HPDE6-E6E7 (cell line): ENCODE measurements at regions not wholly inside any gene's neighbourhood (a gene's known extent, or its start where the extent isn't known, plus 50 kb on each side); places are given as distances from the start of the nearest gene placed in this dataset.
A peak's percentile ranks its signal among the peaks of the same experiment; 100 is the strongest.
"Not testable (repeated sequence)": the region's sequence is repeated elsewhere in the genome, so short reads cannot be mapped to it uniquely, and the experiment has no call there.

Experiments
- DNase-seq: peaks from one replicate; pipeline ENCODE4 v3.0.0; 2011; ENCODE audit warnings: missing footprints; ENCODE audit errors: extremely low spot score

DNA sequence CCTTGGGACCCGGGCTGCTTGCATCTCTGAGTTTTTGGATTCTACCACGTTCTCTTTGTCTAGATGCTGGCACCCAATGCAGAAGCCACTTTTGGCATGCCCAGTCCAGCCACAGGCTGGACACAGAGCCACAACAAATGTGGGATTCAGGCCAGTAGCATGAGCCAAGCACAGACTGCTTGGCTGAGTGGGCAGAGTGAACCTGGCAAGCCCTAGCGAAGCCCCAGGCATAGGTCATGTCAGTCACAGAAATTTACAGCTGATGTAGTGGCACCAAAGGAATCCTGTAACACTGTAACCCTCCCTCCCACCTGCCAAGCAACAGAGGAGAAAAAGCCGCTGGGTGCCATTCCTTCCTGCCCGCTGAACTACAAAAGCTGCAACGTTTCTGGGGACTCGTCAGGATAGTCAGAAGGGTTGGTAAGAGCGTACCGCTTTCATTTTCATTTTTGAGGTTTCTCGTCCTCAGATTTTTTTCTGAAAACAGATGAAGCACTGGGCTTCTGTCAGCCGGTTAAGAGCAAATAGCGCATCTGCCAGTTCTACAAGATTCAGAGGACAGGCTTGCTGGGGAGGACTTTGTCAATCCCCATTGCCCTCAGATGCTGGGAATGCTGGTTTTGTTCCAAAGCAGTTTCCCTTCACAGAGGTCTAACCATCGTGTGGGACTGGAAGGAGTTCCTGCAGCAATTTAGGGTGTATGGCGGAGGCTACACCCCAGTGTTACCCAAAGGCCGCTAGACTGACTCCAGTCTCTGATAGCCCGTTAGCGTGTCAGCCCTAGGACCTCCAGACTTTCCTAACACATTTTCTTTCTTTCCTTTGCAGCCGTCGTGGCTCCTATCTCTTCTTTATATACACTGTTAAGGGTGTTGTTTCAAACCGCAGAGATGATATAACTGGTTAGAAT lies 399.0 kb downstream of the HTR1A start:
- DNase-seq = no peak

DNA sequence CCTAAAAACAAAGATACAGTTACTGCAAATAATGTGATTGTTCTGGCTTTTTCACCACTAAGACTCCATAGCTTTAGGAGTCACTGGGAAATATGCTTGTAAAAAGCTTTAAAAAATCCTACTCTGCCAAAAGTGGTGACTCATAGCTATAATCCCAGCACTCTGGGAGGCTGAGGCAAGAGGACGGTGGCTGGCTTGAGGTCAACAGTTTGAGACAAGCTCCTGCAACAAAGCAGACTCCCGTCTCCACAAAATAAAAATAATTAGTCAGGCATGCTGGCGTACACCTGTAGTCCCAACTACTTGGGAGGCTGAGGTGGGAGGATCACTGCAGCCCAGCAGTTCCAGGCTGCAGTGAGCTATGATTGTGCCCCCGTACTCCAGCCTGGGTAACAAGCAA lies 406.4 kb downstream of the HTR1A start:
- DNase-seq = no peak

DNA sequence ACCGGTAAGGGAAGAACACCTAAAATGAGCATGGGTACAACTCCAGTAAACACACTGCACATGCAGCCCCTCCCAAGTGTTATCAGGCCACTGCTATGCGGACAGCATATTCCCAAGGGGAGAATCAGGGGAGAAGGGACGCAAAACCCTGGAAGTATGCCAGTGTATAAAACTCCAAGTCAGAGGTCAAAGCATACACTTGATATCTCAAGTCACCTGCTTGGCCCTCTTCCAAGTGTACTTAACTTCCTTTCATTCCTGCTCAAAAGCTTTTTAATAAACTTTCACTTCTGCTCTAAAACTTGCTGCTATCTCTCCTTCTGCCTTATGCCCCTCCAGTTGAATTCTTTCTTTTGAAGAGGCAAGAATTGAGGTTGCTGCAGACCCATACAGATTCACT lies 408.1 kb downstream of the HTR1A start:
- no peak for DNase-seq

DNA sequence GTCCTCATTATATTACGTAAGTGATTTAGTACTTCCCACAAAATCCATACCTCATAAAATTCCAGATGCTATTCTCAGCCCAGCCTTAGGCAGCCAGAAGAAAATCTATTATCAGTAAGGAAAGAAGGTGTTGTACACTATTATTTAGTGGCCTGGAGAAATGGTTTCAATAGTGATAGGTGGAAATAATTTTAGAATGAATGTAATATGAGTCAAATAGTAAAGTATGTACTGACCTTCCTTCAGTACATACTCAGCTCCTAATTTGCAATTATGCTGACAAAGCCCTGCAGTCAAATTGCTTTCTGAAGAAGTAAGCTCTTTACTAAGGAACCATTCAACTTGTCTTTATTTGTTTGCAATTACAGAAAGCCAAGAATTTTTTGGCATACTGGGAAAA lies 409.2 kb downstream of the HTR1A start:
- no peak for DNase-seq

DNA sequence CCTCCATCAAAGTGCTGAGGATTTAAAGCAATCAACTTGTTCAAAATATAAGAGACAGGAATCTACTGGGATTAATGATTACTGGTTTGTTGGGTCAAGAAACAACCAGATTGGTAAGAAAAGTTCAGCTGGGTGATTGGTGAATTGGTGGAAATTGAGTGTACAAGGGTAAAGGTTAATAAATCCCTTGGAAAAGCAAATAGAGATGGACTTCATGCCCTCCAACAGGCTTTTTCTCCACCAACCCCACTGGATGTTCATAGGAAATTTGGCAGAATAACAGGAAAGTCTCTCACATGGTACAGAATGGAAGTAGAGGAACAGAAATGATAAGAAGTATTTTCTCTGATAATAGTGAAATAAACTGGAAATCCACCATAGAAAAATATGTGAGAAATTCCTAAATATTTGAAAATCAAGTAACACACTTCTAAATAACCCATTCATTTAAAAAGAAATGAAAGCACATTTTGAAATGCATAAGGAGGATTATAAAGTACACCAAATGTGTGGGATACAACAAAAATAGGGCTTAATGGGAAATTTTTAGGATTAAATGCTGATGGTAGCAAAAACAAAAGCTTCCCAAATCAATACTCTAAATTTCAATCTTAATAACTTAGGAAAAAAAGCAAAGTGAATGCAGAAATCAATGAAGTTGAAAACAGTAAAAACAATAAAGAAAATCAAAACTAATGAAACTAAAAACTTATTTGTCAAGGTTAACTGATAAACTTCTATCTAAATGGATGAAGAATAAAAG lies 426.2 kb downstream of the HTR1A start:
- DNase-seq = no peak

DNA sequence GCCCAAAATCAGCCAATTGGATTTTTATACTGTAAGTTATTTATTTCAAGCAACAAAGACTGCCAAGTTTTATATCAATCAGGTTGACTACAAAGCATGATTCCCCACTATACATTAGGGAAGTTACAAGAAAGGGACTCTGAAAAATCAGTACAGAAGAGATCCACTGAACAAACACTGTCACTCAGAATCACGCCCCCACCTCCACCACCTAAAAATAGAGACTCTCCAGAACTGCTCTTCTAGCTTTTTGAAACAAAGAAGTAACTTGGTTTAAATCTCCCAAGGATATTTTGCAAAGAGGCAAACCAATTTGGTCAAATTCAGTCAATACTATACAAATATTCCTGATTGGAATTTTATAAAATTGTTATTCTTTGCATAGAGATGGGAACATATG lies 438.0 kb downstream of the HTR1A start:
- no peak for DNase-seq

DNA sequence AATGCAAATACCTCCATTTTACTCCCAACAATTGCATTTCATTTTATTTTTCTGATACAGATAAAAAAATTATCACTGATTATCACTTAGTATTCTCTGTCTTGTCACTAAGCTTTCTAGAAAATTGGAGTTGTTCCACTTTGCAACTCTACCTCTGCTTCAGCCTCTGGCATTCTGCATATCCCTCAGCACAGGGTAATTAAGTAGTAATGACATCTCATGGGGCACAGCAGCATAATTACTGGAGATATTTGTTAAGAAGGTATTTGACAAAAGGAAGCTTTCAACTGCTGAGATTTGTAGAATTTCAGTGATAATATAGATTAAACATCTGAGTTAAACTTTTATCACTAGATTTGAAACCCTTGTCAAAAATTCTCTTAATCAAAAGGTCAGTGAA lies 446.2 kb downstream of the HTR1A start:
- no peak for DNase-seq

DNA sequence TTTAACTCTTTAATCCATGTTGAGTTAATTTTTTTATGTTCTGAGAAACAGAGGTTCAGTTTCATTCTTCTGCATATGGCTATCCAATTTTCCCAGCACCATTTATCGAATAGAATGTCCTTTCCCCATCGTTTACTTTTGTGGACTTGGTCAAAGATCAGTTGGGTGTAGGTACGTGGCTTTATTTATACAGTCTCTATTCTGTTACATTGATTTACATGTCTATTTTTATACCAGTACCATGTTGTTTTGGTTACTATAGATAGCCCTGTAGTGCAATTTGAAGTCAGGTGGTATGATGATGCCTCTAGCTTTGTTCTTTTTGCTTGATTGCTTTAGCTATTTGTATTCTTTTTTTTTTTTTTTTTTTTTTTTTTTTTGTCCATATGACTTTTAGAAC lies 462.0 kb downstream of the HTR1A start:
- no peak for DNase-seq

DNA sequence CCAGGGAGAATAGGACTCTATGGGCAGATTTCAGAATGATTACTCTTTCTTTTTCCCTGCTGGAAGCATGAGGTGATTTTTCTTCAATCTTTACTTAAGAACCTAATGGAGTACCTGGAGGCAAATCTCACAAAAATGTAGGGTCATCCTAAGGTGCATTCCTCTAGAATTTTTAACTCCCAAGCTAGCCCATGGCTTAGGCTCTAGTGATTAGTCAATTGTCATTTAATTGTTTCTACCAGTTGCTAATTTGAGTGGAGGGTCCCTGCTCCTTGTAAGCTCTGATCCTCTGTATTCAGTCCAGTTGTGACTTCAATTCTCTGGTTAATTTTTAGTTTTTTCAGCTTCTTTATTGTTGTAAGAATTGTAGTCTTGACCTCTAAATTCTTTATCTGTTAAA lies 467.0 kb downstream of the HTR1A start:
- no peak for DNase-seq

DNA sequence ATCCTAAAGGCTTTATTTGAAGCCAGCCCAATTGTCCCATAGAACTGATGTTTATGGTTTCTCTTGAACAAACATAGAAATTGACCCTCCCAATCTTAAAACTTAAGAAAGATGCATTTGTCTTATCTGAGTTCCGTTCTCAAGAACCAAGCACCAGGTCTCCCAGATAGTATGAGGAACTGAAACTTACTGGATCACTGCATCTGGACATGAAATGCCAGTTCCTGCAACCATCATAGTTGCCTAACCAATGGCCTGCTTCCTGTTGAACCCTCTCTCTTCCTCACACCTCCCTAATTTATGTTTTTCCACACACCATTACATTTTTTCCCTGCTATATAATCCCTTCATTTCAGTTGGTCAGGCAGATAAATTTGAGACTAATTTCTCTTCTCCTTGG lies 478.9 kb downstream of the HTR1A start:
- DNase-seq = no peak

DNA sequence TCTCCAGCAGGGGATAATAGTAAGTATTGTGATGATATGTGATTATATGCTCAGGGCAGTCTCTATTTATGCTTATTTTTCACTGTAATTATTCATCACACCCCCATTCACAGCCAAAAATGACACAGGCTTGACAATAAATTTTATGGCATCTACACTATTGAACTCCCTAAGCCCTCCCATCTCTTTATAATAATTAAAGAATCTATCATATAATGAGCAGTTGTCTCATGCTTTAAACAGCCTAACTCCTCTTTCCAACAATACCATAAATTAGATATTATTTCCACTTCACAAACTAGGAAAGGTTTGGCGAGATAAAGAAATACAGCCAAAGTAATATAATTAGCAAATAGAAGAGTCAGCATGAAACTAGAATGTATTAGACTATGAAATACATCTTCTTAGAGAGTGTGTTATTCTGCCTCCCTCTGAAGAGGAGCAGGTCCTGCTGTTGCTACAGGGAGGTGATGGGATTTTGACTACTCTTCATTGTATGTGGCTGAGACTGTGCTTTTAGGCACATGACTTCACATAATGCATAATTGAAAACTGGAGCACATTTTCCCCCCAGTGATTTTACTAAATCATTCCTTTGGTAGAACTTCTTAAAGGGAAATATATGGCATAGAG lies 488.8 kb downstream of the HTR1A start:
- no peak for DNase-seq

DNA sequence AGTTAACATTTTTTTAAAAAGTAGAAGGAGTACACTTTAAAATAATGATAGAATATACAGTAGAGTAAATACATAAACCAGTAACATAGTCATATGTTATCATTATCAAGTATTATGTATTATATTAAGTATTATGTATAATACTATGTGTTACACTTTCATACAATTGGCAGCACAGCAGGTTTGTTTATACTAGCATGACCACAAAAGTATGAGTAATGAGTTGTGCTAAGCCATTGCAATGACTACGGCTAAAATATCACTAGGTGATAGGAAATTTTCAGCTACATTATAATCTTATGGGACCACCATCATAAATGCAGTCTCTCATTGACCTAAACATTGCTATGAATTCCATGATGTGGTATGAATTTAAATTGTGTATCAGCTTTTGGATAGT lies 506.0 kb downstream of the HTR1A start:
- DNase-seq = no peak

DNA sequence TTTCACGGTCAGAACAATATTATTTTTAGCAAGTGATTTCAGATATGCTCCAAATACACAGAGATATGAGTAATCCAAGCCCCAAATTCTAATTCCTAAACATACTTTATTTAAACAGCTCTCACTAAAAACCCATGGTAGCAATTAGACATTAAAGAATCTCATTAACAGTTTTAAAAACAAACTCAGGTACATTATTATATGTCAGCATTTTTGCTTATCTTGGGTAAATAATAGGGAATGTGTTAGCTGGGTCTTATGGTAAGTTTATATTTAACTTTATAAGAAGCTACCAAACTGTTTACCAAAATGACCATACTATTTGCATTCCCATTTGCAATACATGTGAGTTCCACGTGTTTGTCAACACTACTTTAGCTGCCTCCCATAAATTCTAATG lies 511.1 kb downstream of the HTR1A start:
- DNase-seq = no peak

DNA sequence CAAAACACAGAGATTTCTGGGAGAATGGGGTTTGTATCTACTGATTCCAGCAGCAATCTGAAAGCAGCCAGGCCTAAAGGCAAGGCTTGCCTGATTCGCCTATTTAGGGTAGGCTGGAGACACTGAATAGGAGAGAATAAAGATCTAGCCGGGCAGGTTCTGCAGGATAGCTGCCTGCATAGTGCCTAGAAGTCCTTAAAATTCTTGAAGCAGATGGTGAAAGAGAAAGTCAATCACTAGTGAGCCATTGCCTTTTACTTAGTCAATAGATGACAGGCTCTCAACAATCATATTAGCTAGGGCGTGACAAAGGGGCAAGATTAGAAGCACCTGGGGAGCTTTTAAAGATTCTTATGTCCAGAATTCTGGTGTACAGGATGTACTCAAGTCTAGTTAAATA lies 522.7 kb downstream of the HTR1A start:
- DNase-seq = no peak

DNA sequence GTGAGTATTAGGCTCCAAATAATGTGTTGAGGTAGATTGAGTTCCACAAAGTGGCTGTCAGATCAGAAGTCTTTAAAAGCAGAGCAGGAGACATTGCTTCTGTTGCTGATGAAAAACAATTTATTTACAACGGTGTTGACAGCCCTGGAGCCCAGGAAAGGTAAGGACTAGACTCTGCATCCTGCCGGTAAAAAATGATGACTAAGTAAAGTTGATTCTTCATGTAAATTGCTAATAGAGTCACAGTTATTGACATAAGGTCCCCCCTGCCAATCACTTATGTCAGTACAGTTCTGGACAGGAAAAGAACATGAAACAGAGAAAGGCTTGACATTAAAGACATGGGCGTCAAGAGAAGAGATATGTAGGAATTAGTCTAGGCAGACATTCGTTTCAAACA lies 552.5 kb downstream of the HTR1A start:
- DNase-seq = no peak

DNA sequence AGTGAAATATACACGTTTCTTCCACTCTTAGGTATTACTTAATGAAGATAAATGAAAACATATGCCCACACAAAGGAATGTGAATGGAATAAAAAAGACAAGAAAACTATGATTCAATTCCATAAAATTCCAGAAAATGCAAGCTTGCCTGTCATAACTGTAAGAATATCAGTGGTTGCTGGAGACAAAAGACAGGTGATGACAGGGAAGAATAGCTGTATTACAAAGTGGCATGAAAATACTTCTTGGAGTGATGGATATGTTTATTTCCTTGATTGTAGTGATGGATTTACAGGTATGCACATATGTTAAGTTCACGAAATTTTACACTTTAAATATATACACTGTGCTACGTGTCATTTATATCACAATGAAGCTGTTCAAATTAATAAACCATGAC lies 553.3 kb downstream of the HTR1A start:
- no peak for DNase-seq

DNA sequence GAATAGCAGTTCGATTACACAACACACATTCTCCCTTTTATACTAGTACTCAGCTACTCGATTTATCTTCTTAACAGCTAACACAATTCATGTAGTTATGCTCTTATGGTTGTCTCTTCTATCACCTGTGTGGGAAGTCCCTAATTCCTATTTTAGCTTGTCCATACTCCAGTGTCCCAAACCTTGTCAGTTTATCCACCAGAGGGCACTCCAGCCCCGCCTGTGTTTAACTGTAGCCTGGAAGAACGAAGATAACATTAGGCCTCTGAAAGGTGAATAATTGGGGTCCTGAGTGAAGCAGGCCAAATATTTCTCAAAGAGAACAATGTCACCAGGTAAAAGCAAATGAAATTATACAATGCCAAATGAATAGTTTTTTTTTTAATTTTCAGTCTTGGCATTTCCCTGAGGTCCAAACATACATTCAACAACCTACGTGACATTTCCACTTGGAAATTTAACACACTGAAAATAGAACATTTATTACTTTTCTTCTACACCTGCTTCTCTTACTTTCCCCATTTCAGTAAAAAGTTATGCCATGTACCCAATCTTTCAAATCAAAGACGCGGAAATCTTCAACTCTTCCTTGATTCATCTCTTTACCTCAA lies 560.7 kb downstream of the HTR1A start:
- peak; percentile 22 for DNase-seq

DNA sequence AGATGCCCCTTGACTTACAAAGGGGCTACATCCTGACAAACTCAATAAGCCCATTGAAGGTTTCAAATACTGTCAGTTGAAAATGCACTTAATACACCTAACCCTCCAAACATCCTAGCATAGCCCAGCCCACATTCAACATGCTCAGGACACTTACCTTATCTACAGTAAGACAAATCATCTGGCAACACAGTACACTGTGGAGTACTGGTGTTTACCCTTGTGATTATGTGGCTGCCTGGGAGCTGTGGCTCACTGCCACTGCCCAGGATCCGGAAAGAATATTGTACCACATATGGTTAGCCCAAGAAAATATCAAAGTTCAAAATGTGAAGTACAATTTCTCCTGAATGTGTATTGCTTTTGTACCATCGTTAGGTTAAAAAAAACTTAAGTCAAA lies 562.2 kb downstream of the HTR1A start:
- no peak for DNase-seq

DNA sequence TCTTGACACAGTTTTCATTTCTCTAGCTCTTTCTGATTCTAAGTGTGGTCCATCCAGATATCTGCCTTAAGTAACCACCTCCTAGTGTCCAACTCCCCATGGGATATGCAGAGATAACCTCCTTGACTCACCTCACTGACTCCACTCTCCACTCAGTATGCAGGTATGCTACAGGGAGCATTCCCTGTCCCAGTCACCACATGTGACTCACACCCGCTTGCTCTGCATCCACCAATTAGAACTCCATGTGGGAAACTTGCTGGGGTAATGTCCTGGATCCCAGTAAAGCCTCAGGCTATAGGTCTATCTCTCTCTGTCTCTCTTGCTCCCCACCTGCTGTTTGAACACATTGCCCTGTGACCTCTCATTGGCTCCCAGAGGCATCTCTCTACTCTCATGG lies 563.9 kb downstream of the HTR1A start:
- DNase-seq = peak; percentile 50

DNA sequence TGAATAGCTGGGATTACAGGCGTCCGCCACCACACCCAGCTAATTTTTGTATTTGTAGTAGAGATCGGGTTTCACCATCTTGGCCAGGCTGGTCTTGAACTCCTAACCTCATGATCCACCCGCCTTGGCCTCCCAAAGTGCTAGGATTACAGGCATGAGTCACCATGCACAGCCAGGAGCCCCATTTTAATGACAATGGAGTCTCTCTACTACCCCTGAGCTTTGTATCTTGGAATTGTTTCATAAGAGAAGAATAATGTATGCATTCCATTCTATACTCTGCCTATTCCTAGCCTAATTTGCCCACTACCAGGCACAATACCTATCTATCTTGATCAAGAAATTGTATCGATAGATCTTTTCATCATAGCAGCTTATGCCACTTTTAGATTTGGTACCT lies 574.1 kb downstream of the HTR1A start:
- not testable (repeated sequence) for DNase-seq

DNA sequence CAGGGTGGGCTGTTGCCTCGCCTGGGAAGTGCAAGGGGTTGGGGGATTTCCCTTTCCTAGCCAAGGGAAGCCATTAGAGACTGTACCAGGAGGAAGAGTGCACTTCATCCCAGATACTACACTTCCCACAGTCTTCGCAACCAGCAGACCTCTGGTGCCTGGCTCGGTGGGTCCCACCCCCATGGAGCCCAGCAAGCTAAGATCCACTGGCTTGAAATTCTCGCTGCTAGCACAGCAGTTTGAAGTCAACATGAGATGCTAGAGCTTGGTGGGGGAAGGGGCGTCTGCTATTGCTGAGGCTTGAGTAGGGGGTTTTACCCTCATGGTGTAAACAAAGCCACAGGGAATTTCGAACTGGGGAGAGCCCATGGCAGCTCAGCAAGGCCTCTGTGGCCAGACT lies 586.4 kb downstream of the HTR1A start:
- DNase-seq = no peak

DNA sequence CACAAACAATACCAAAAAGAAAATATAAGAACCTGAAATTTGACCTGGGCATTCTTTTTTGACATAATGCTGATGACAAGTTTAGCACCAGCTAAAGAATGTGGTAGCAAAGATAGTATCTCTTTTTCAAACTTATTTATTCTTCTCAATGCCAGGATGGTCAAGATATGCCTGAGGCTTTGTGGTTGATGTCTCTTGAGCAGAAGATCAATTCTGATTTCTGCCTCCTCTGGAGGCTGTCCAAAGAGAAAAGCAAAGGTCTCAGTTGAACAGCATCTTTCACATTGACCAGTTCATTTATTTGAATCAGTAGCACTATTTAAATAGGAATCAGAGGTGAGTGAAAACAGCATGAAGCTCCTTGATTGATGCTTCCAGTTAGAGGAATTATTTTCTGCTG lies 588.2 kb downstream of the HTR1A start:
- DNase-seq = no peak
